ENCODE measurements at regions not wholly inside any gene's neighbourhood (a gene's known extent, or its start where the extent isn't known, plus 50 kb on each side); places are given as distances from the start of the nearest gene placed in this dataset.

DNA sequence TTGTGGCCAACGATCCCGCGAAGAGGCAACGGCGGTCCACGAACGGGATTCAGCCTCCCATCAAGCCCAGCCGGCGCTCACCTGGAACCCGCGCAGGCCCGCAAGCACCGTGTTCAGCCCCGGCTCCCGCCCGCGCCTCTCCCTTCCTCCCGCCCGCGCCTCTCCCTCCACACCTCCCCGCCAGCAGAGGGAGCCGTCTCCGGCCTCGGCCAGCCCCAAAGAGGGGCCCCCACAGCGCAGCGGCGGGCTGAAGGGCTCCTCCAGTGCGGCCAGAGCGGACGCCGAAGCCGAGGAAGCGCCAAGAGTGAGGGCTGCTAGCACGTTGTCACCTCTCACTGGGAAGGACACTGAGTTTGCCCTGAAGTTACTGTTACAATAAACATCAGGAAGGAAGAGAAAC is 55.3 kb upstream of the LAPTM4A start:
- no peak for TF ChIP-seq POLR2AphosphoS5 (IDR thresholded peaks at IDR 0.05)
- TF ChIP-seq, protein P1, sequence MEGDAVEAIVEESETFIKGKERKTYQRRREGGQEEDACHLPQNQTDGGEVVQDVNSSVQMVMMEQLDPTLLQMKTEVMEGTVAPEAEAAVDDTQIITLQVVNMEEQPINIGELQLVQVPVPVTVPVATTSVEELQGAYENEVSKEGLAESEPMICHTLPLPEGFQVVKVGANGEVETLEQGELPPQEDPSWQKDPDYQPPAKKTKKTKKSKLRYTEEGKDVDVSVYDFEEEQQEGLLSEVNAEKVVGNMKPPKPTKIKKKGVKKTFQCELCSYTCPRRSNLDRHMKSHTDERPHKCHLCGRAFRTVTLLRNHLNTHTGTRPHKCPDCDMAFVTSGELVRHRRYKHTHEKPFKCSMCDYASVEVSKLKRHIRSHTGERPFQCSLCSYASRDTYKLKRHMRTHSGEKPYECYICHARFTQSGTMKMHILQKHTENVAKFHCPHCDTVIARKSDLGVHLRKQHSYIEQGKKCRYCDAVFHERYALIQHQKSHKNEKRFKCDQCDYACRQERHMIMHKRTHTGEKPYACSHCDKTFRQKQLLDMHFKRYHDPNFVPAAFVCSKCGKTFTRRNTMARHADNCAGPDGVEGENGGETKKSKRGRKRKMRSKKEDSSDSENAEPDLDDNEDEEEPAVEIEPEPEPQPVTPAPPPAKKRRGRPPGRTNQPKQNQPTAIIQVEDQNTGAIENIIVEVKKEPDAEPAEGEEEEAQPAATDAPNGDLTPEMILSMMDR (IDR thresholded peaks at IDR 0.05): peak in 1 of 2 donors; percentile 59
- no peak for TF ChIP-seq POLR2A (IDR thresholded peaks at IDR 0.05)
- TF ChIP-seq EP300 (IDR thresholded peaks at IDR 0.05): no peak
- no peaks in the 10 kb centered on the region for H3K36me3 ChIP-seq
- H3K4me1 ChIP-seq: peaks cover 19% of the 10 kb centered on the region
- DNase-seq (ENCODE audit: low spot score in 2 of 2): no peak
- no peak overlapping the region for H3K27ac ChIP-seq
- WGBS: 25% methylated on average over 27 of the region's 34 CpGs
- peak overlapping the region; percentile 32 for H3K4me3 ChIP-seq
- no peaks in the 10 kb centered on the region for H3K9me3 ChIP-seq
- peaks cover 16% of the 10 kb centered on the region for H3K27me3 ChIP-seq

DNA sequence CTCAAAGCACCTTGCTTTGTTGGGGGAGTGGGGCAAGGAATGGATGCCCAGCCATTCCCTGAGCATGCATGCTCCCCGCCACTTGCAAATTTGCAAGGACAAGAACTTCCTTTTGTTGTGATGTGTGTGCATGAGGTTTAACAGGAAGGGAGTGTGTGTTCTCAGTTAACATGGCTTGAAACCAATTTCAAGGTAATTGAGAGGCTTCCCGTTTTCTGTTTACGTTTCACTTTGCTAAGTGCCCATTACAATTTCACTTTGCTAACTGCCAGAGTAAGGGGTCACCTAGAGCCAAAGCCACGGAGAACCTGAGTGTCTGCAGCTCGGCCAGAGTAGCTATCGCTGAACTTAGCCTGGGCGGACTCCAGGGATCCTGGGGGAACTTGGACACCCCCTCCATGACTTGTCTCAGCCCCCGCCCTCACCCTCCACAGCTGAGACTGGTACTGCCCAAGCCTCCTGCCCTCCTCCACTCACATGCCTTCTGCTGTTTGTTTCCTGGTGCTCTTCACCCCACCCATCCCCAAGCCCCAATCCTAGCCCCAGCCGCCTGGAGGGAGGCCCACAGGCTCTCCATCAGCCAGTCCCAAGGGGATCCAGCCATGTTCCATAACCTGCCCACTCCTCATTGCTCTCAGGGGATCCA is 53.6 kb upstream of the LAPTM4A start:
- Histone ChIP-seq H3K36me3 (no peaks in the 10 kb centered on the region), H3K27ac (no peak overlapping the region), H3K4me3 (no peak overlapping the region), H3K4me1 (peaks cover 13% of the 10 kb centered on the region), H3K9me3 (no peaks in the 10 kb centered on the region), H3K27me3 (peaks cover 16% of the 10 kb centered on the region)
- DNase-seq (ENCODE audit: low spot score in 2 of 2): no peak
- TF ChIP-seq EP300 (IDR thresholded peaks at IDR 0.05): no peak
- TF ChIP-seq POLR2AphosphoS5 (IDR thresholded peaks at IDR 0.05): no peak
- TF ChIP-seq, protein P1 (IDR thresholded peaks at IDR 0.05): no peak
- no peak for TF ChIP-seq POLR2A (IDR thresholded peaks at IDR 0.05)
- WGBS: 76% methylated on average over 8 of the region's 9 CpGs

DNA sequence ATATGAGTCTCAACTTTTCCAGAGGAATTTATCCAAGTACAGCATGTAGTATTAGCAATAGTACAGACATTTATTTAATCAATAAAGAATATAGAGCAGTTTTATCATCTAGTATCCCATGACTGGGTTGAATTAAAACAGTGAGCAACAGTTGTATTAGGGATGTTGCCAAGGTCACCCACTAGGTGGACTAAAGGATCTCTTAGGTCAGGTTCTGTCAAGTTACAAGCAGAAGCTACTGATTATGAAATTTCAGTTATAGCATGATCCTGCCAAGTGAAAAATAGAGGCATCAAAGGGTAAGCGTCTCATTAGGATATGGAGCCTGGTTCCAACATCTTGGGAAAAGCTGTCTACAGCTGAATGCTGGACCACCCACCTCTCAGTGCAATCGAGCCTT is 52.1 kb upstream of the LAPTM4A start:
- Histone ChIP-seq H3K4me3 (no peak overlapping the region), H3K9me3 (no peaks in the 10 kb centered on the region), H3K4me1 (peaks cover 10% of the 10 kb centered on the region), H3K27me3 (peaks cover 16% of the 10 kb centered on the region), H3K27ac (no peak overlapping the region), H3K36me3 (no peaks in the 10 kb centered on the region)
- 38% methylated on average over 2 of the region's 2 CpGs for WGBS
- DNase-seq (ENCODE audit: low spot score in 2 of 2): no peak
- no peak for TF ChIP-seq EP300 (IDR thresholded peaks at IDR 0.05)
- TF ChIP-seq, protein P1 (IDR thresholded peaks at IDR 0.05): peak in 1 of 2 donors; percentile 9
- TF ChIP-seq POLR2AphosphoS5 (IDR thresholded peaks at IDR 0.05): no peak

All from suprapubic skin (tissue), 4 donors.